ENCODE measurements at regions not wholly inside any gene's neighbourhood (a gene's known extent, or its start where the extent isn't known, plus 50 kb on each side); places are given as distances from the start of the nearest gene placed in this dataset.

DNA sequence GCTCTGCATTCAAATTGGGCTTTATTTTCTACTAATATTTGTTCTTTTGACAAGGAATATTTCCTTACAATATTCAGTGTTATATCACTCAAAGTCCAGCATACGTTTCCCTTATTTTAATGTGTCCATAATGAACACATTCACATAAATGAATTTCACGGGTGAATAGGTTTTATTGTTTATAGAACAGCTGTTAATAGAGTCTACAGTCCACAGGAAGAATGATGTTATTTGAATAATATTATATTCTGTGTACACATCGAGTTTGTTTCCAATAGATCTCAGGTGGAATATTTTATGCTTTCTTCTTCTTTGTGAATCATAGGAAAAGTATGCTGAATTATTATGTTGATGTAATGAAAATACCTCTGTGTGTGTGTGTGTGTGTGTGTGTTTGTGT, 582.4 kb downstream of the CDH26 start:
- no peaks in the 10 kb centered on the region for H3K36me3 ChIP-seq (replicated peaks; ENCODE audit: insufficient read depth, low read length)
- no peak overlapping the region for H3K27ac ChIP-seq (ENCODE audit: low read length)
- no peak for TF ChIP-seq EZH2phosphoT487 (IDR thresholded peaks at IDR 0.05; ENCODE audit: low read length)
- TF ChIP-seq, protein P1, sequence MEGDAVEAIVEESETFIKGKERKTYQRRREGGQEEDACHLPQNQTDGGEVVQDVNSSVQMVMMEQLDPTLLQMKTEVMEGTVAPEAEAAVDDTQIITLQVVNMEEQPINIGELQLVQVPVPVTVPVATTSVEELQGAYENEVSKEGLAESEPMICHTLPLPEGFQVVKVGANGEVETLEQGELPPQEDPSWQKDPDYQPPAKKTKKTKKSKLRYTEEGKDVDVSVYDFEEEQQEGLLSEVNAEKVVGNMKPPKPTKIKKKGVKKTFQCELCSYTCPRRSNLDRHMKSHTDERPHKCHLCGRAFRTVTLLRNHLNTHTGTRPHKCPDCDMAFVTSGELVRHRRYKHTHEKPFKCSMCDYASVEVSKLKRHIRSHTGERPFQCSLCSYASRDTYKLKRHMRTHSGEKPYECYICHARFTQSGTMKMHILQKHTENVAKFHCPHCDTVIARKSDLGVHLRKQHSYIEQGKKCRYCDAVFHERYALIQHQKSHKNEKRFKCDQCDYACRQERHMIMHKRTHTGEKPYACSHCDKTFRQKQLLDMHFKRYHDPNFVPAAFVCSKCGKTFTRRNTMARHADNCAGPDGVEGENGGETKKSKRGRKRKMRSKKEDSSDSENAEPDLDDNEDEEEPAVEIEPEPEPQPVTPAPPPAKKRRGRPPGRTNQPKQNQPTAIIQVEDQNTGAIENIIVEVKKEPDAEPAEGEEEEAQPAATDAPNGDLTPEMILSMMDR (IDR thresholded peaks at IDR 0.05; ENCODE audit: low read length), result no peak
- no peak for TF ChIP-seq EZH2 (optimal IDR thresholded peaks at IDR 0.05; ENCODE audit: low read depth, low read length)
- H3K4me3 ChIP-seq (ENCODE audit: low read length), result no peak overlapping the region
- no peaks in the 10 kb centered on the region for H3K79me2 ChIP-seq (ENCODE audit: low read length)
- H2AFZ ChIP-seq (ENCODE audit: low read length), result no peak overlapping the region
- no peaks in the 10 kb centered on the region for H4K20me1 ChIP-seq (ENCODE audit: insufficient read depth, low read length)
- H3K4me2 ChIP-seq (ENCODE audit: low read depth, low read length), result no peak overlapping the region
- no peak for DNase-seq
- H3K4me1 ChIP-seq (ENCODE audit: low read length), result no peaks in the 10 kb centered on the region
- no peaks in the 10 kb centered on the region for H3K9me2 ChIP-seq (replicated peaks; ENCODE audit: insufficient read depth, low read length)
- no peaks in the 10 kb centered on the region for H3F3A ChIP-seq (ENCODE audit: insufficient read depth, low read length)
- no peak overlapping the region for H3K9ac ChIP-seq (ENCODE audit: low read length)
- no peaks in the 10 kb centered on the region for H3K9me3 ChIP-seq (replicated peaks; ENCODE audit: insufficient read depth, low read length)
- no peaks in the 10 kb centered on the region for H3K27me3 ChIP-seq (replicated peaks; ENCODE audit: insufficient read depth, low read length)

DNA sequence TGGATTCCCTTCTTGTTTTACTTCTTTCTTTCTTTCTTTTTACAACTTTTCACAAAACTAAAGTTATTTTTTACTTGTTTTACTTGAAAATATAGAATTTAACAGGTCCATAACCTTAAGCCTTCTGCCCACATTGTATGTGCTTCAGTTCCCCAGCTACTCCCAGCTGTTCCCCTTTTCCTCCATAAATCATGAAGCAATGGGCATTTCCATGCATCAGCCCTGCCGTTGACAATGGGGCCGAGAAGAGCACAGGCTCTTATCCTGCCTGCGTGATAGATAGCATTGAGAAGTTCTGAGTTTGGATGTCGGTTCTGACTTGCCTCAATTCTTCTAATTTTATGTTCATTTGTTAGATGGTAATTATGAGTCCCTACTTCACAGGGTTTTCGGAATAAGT, 583.8 kb downstream of the CDH26 start:
- Histone ChIP-seq H3K27ac (ENCODE audit: low read length) (no peak overlapping the region), H3K4me2 (ENCODE audit: low read depth, low read length) (no peak overlapping the region), H2AFZ (ENCODE audit: low read length) (no peak overlapping the region), H3K4me1 (ENCODE audit: low read length) (no peaks in the 10 kb centered on the region), H3K4me3 (ENCODE audit: low read length) (no peak overlapping the region), H3K79me2 (ENCODE audit: low read length) (no peaks in the 10 kb centered on the region), H3K9me2 (replicated peaks; ENCODE audit: insufficient read depth, low read length) (no peaks in the 10 kb centered on the region), H3K27me3 (replicated peaks; ENCODE audit: insufficient read depth, low read length) (no peaks in the 10 kb centered on the region), H3K9me3 (replicated peaks; ENCODE audit: insufficient read depth, low read length) (no peaks in the 10 kb centered on the region), H4K20me1 (ENCODE audit: insufficient read depth, low read length) (no peaks in the 10 kb centered on the region), H3F3A (ENCODE audit: insufficient read depth, low read length) (no peaks in the 10 kb centered on the region), H3K36me3 (replicated peaks; ENCODE audit: insufficient read depth, low read length) (no peaks in the 10 kb centered on the region), H3K9ac (ENCODE audit: low read length) (no peak overlapping the region)
- no peak for DNase-seq
- TF ChIP-seq, protein P1 (IDR thresholded peaks at IDR 0.05; ENCODE audit: low read length), result no peak
- no peak for TF ChIP-seq EZH2phosphoT487 (IDR thresholded peaks at IDR 0.05; ENCODE audit: low read length)
- TF ChIP-seq EZH2 (optimal IDR thresholded peaks at IDR 0.05; ENCODE audit: low read depth, low read length), result no peak

DNA sequence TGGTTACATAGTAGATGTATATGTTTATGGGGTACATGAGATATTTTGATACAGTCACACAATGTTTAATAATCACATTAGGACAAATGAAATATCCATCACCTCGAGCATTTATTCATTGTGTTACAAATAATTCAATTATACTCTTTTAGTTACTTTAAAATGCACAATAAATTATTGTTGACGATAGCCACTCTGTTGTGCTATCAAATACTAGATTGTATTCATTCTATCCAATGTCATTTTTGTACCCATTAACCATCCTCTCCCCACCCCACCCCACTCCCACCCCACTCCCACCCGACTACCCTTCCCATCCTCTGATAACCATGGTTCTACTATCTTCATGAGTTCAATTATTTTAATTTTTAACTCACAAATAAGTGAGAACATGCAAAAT, 585.4 kb downstream of the CDH26 start:
- no peak for DNase-seq
- H4K20me1 ChIP-seq (ENCODE audit: insufficient read depth, low read length), result no peaks in the 10 kb centered on the region
- H3K9me2 ChIP-seq (replicated peaks; ENCODE audit: insufficient read depth, low read length), result no peaks in the 10 kb centered on the region
- no peaks in the 10 kb centered on the region for H3K9me3 ChIP-seq (replicated peaks; ENCODE audit: insufficient read depth, low read length)
- no peaks in the 10 kb centered on the region for H3K27me3 ChIP-seq (replicated peaks; ENCODE audit: insufficient read depth, low read length)
- no peak overlapping the region for H3K4me3 ChIP-seq (ENCODE audit: low read length)
- no peaks in the 10 kb centered on the region for H3K36me3 ChIP-seq (replicated peaks; ENCODE audit: insufficient read depth, low read length)
- no peaks in the 10 kb centered on the region for H3K4me1 ChIP-seq (ENCODE audit: low read length)
- H3K79me2 ChIP-seq (ENCODE audit: low read length), result no peaks in the 10 kb centered on the region
- H3K4me2 ChIP-seq (ENCODE audit: low read depth, low read length), result no peak overlapping the region
- no peak overlapping the region for H2AFZ ChIP-seq (ENCODE audit: low read length)
- no peak overlapping the region for H3K9ac ChIP-seq (ENCODE audit: low read length)
- TF ChIP-seq, protein P1 (IDR thresholded peaks at IDR 0.05; ENCODE audit: low read length), result no peak
- no peak for TF ChIP-seq EZH2phosphoT487 (IDR thresholded peaks at IDR 0.05; ENCODE audit: low read length)
- no peak for TF ChIP-seq EZH2 (optimal IDR thresholded peaks at IDR 0.05; ENCODE audit: low read depth, low read length)
- H3F3A ChIP-seq (ENCODE audit: insufficient read depth, low read length), result no peaks in the 10 kb centered on the region
- H3K27ac ChIP-seq (ENCODE audit: low read length), result no peak overlapping the region
